C4-2B (cell line): ENCODE measurements at regions not wholly inside any gene's neighbourhood (a gene's known extent, or its start where the extent isn't known, plus 50 kb on each side); places are given as distances from the start of the nearest gene placed in this dataset.

Experiments
- H3K27ac ChIP-seq: fragments of 450-650 bp; 2 replicates; pipeline ENCODE4 v1.5.1; 2017
- ZFX ChIP-seq: fragments of 450-650 bp; IDR thresholded peaks from 2 replicates; pipeline ENCODE4 v1.6.1; 2017
- TF ChIP-seq, protein P1 (sequence below): fragments of 450-650 bp; conservative IDR thresholded peaks from 2 replicates; pipeline ENCODE4 v1.5.1; 2017; ENCODE audit warnings: mild to moderate bottlenecking

DNA sequence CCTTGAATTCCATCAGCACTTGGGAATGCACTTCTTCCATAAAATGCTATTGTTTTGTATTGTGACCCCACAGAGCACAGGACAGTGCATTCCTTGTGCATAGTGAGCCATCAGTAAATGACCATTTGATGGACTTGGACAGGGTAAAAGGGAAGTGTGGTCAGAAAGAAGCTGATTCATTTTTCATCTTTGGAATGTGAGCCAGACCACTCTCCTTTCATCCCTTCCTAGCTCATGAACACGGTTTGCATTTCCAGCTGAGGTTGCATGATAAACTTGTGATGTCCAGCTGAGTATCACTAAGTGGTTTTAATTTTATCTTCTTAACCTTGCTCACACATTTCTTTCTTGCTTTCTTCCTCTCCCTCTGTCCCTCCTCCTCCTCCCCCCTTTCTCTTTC lies 101.3 kb downstream of the NUDT12 start:
- H3K27ac ChIP-seq = no peak overlapping the region
- TF ChIP-seq, protein P1, sequence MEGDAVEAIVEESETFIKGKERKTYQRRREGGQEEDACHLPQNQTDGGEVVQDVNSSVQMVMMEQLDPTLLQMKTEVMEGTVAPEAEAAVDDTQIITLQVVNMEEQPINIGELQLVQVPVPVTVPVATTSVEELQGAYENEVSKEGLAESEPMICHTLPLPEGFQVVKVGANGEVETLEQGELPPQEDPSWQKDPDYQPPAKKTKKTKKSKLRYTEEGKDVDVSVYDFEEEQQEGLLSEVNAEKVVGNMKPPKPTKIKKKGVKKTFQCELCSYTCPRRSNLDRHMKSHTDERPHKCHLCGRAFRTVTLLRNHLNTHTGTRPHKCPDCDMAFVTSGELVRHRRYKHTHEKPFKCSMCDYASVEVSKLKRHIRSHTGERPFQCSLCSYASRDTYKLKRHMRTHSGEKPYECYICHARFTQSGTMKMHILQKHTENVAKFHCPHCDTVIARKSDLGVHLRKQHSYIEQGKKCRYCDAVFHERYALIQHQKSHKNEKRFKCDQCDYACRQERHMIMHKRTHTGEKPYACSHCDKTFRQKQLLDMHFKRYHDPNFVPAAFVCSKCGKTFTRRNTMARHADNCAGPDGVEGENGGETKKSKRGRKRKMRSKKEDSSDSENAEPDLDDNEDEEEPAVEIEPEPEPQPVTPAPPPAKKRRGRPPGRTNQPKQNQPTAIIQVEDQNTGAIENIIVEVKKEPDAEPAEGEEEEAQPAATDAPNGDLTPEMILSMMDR = no peak
- TF ChIP-seq ZFX = no peak

DNA sequence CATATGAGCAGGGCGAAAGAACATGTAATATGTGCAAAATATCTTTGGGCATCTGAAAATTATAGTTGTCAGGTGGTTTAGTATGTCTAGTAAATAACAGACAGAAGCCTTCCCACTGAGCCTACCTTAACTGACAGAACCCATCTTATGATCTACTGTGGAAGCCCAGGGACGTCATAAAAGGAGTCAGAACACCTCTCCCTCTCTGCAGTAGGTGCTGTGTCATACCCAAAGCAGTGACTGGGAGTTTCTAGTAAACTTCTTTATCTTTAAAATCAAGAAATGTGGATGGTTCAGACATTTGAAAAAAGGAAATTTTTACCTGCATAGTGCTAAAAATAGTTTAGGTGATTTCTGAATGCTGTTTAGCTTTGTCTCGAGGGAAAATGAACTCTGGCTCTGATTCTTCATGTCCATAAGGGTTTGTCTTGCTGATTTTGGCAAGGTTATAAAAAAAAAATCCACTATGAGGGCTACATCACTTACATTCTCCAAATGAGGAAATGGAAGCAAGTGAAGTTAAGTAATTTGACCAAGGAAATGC lies 104.0 kb downstream of the NUDT12 start:
- H3K27ac ChIP-seq = no peak overlapping the region
- TF ChIP-seq ZFX = no peak
- TF ChIP-seq, protein P1 = no peak

DNA sequence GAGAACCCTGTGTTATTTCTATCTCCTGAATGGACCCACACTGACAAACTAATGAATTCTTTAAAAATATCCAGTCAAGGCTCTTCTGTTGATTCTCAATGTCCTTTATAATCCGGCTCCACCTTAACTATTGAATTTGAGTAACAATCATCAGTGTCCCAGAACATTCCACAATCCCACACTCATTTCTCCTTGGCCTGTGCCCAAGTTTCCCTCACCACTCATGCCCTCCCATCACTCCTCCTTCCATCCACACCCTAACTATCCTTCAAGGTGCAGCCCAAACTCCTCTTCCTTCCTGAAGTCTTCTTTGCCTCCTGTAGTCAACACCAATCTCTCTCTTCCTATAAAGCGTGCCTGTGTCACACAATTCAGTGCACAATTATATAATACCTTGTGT lies 106.1 kb downstream of the NUDT12 start:
- TF ChIP-seq ZFX = no peak
- TF ChIP-seq, protein P1 = no peak
- no peak overlapping the region for H3K27ac ChIP-seq

DNA sequence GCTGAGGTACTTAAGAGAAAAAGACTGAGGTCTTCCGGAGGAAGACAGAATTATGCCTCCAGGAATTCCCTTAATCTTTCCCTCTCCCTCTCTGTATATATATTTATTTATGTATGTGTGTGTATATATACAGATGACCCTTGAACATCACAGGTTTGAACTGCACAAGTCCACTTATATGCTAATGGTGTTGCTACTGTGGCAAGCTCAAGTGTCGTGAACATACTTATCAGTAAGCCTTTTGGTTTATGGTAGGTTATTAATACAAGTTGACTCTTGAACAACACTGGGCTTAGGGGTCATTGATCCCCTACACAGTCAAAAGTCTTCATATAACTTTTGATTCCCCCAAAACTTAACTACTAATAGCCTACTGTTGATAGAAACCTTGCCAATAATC lies 106.8 kb downstream of the NUDT12 start:
- TF ChIP-seq ZFX = no peak
- TF ChIP-seq, protein P1 = no peak
- no peak overlapping the region for H3K27ac ChIP-seq

DNA sequence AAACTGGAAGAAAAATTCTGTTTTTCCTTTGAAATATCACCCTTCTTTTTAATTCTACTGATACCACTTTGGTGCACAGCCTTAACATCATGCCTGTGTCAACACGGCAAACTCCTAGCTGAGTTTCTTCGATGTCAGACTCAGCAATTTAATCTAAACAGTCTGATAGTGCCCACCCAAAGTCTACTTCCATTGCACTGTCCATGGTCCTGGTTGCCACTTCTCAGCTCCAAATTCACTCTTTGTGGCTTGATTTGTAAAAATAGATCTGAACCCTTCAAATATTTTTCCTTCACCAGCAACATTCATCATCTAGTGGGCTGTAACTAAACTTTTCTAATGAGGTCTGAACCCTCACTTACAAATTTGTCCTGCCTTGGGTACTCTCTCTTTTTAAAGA lies 107.8 kb downstream of the NUDT12 start:
- H3K27ac ChIP-seq = no peak overlapping the region
- no peak for TF ChIP-seq ZFX
- TF ChIP-seq, protein P1 = no peak

DNA sequence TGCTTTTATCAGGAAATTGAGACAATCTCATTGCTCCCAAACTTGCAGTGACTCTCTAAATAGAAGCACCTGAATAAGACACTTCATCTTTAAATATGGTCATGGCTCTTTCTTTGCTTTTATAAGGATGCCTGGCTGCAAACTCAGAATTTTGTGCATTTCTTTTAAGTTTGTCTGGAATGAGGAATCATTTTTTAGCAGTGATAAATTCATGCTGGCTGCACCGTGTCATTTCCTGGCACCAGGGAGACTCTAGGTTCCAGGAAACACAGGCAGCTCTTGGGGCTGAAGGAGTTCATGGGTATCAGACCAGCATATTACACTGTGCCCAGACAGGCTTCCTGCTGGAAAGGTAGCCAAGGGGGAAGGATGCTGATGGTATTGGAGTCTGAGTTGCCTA lies 109.9 kb downstream of the NUDT12 start:
- no peak for TF ChIP-seq ZFX
- TF ChIP-seq, protein P1 = no peak
- H3K27ac ChIP-seq = no peak overlapping the region

DNA sequence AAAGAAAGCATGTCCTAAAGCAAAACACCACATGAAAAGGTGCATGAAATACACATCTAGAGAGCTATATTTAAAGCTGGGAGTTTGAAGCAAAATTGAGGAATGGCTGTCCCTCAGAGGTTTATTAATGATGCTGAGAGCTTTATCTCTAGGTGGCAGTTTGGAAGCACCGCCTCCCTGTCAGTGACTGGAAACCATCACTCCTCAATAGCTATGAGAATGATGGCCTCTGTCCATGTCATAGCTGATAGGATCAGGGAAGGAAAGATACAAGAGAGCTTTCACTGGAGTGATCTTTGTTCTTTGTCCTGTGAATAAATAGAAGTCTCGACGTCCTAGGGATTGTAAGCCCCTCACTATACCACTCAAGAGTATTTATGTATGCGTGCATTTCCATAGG lies 110.5 kb downstream of the NUDT12 start:
- no peak for TF ChIP-seq ZFX
- TF ChIP-seq, protein P1 = no peak
- no peak overlapping the region for H3K27ac ChIP-seq
